ENCODE measurements at regions not wholly inside any gene's neighbourhood (a gene's known extent, or its start where the extent isn't known, plus 50 kb on each side); places are given as distances from the start of the nearest gene placed in this dataset.

- TF ChIP-seq CTCF (IDR thresholded peaks at IDR 0.05) (no peak), POLR2A (IDR thresholded peaks at IDR 0.05) (no peak)
These were observed 161.3 kb downstream of the MACROH2A1 start for GRCh38 chr5:135237748-135238103.

All from esophagus squamous epithelium (tissue), 4 donors.